Gastrocnemius medialis (tissue), 4 donors: ENCODE measurements at regions not wholly inside any gene's neighbourhood (a gene's known extent, or its start where the extent isn't known, plus 50 kb on each side); places are given as distances from the start of the nearest gene placed in this dataset.

Experiments used
- ATAC-seq, 2 donors: fragments of 150-250 bp; one replicate each; pipeline ENCODE4 v1.9.1; 2016
- DNase-seq, 2 donors: peaks; one replicate each; pipeline ENCODE4 v3.0.0-alpha.2; 2019
- H3K27ac ChIP-seq, 4 donors: fragments of 200-600 bp; sonication (generic); 1 replicate in 1 of 4; 2 replicates in 3 of 4; pipeline ENCODE4 v1.5.1; 2016 to 2018; ENCODE audit warnings: mild to moderate bottlenecking in 2 of 4, moderate library complexity in 1 of 4
- H3K27me3 ChIP-seq, 3 donors: fragments of 200-600 bp; sonication (generic) in 2 of 3; 1 replicate in 1 of 3; 2 replicates in 2 of 3; pipeline versions ENCODE4 v1.5.1 to v1.6.0; 2016 to 2019; ENCODE audit warnings: mild to moderate bottlenecking in 1 of 3, moderate library complexity in 1 of 3
- H3K36me3 ChIP-seq, 2 donors: fragments of 200-600 bp; sonication (generic) in 1 of 2; one replicate each; pipeline ENCODE4 v1.5.1; 2017 to 2018
- H3K4me1 ChIP-seq, 2 donors: fragments of 200-600 bp; sonication (generic) in 1 of 2; one replicate each; pipeline ENCODE4 v1.5.1; 2016 to 2017; ENCODE audit warnings: mild to moderate bottlenecking in 2 of 2
- H3K4me3 ChIP-seq, 4 donors: fragments of 200-600 bp; sonication (generic) in 3 of 4; 1 replicate in 1 of 4; 2 replicates in 3 of 4; pipeline ENCODE4 v1.5.1; 2016 to 2019; ENCODE audit warnings: mild to moderate bottlenecking in 2 of 4
- H3K9me3 ChIP-seq, 3 donors: fragments of 200-600 bp; sonication (generic) in 2 of 3; 1 replicate in 1 of 3; 2 replicates in 2 of 3; pipeline ENCODE4 v1.5.1; 2016 to 2019
- CTCF ChIP-seq, 5 experiments: fragments of 450-650 bp in 3 of 5; fragments of 200-600 bp in 2 of 5; sonication (generic) in 2 of 5; IDR thresholded peaks in 4 of 5; conservative IDR thresholded peaks in 1 of 5; 1 replicate in 4 of 5; 2 replicates in 1 of 5; pipeline ENCODE4 v1.5.1; 2016 to 2019; ENCODE audit warnings: antibody characterized with exemption in 5 of 5, mild to moderate bottlenecking in 3 of 5, moderate library complexity in 3 of 5
- POLR2A ChIP-seq, 2 donors: fragments of 450-650 bp; IDR thresholded peaks; one replicate each; pipeline ENCODE4 v1.6.1; 2017; ENCODE audit warnings: antibody characterized with exemption in 2 of 2, mild to moderate bottlenecking in 2 of 2, moderate library complexity in 2 of 2
- in situ Hi-C, 4 donors: fragments of 200-750 bp; cut with MboI; loops; one replicate each; pipeline versions ENCODE4 v1.15.0 to v1.8.0; 2017; ENCODE audit warnings: low sequenced_read_pairs in 4 of 4
- intact Hi-C: fragments of 100-400 bp; cut with DNase I; formaldehyde crosslinking; loops from one replicate; pipeline ENCODE4 v1.15.1; 2023; ENCODE audit warnings: low total_unique reads

- Histone ChIP-seq H3K36me3 (no peaks in the 10 kb centered on the region), H3K4me3 (no peak overlapping the region), H3K27ac (no peak overlapping the region), H3K27me3 (no peaks in the 10 kb centered on the region), H3K4me1 (no peaks in the 10 kb centered on the region), H3K9me3 (no peaks in the 10 kb centered on the region)
- intact Hi-C loops (no loop called here), in situ Hi-C loops (no loop called here)
- ATAC-seq: no peak
- TF ChIP-seq CTCF (IDR thresholded peaks at IDR 0.05 in 4 of 5, conservative IDR thresholded peaks at IDR 0.05 in 1 of 5) (no peak), POLR2A (IDR thresholded peaks at IDR 0.05) (no peak)
- DNase-seq: no peak
These were observed 110.7 kb downstream of the INHBA start for GRCh38 chr7:41592236-41592635.

GRCh38 chr7:41590986-41591385 lies 111.9 kb downstream of the INHBA start:
- Histone ChIP-seq H3K4me3 (no peak overlapping the region), H3K27me3 (no peaks in the 10 kb centered on the region), H3K9me3 (no peaks in the 10 kb centered on the region), H3K27ac (no peak overlapping the region), H3K36me3 (no peaks in the 10 kb centered on the region), H3K4me1 (no peaks in the 10 kb centered on the region)
- no peak for DNase-seq
- TF ChIP-seq POLR2A (IDR thresholded peaks at IDR 0.05) (no peak), CTCF (IDR thresholded peaks at IDR 0.05 in 4 of 5, conservative IDR thresholded peaks at IDR 0.05 in 1 of 5) (no peak)
- in situ Hi-C loops (no loop called here), intact Hi-C loops (no loop called here)
- no peak for ATAC-seq

- intact Hi-C loops: no loop called here
- in situ Hi-C loops: no loop called here
- Histone ChIP-seq H3K27ac (no peak overlapping the region), H3K9me3 (no peaks in the 10 kb centered on the region), H3K27me3 (no peaks in the 10 kb centered on the region), H3K4me3 (no peak overlapping the region), H3K36me3 (no peaks in the 10 kb centered on the region), H3K4me1 (no peaks in the 10 kb centered on the region)
- DNase-seq (no peak), ATAC-seq (no peak)
- no peak for TF ChIP-seq CTCF (IDR thresholded peaks at IDR 0.05 in 4 of 5, conservative IDR thresholded peaks at IDR 0.05 in 1 of 5)
- no peak for TF ChIP-seq POLR2A (IDR thresholded peaks at IDR 0.05)
These were observed 114.5 kb downstream of the INHBA start for GRCh38 chr7:41588341-41588740.

GRCh38 chr7:41586931-41587640 lies 115.8 kb downstream of the INHBA start:
- no peaks in the 10 kb centered on the region for H3K9me3 ChIP-seq

GRCh38 chr7:41584746-41585145 lies 118.1 kb downstream of the INHBA start:
- Histone ChIP-seq H3K27me3 (no peaks in the 10 kb centered on the region), H3K4me3 (no peak overlapping the region), H3K36me3 (no peaks in the 10 kb centered on the region), H3K27ac (no peak overlapping the region), H3K9me3 (no peaks in the 10 kb centered on the region), H3K4me1 (no peaks in the 10 kb centered on the region)
- DNase-seq: no peak
- no peak for TF ChIP-seq CTCF (IDR thresholded peaks at IDR 0.05 in 4 of 5, conservative IDR thresholded peaks at IDR 0.05 in 1 of 5)
- TF ChIP-seq POLR2A (IDR thresholded peaks at IDR 0.05): no peak
- no peak for ATAC-seq
- intact Hi-C loops (no loop called here), in situ Hi-C loops (no loop called here)

More at GRCh38 chr7:41586931-41587640, 115.8 kb downstream of the INHBA start:
- Histone ChIP-seq H3K36me3 (no peaks in the 10 kb centered on the region), H3K4me3 (no peak overlapping the region), H3K4me1 (no peaks in the 10 kb centered on the region), H3K27me3 (no peaks in the 10 kb centered on the region), H3K27ac (no peak overlapping the region)
- no peak for TF ChIP-seq POLR2A (IDR thresholded peaks at IDR 0.05)
- intact Hi-C loops (no loop called here), in situ Hi-C loops (no loop called here)
- no peak for ATAC-seq
- no peak for DNase-seq
